ENCODE measurements at regions not wholly inside any gene's neighbourhood (a gene's known extent, or its start where the extent isn't known, plus 50 kb on each side); places are given as distances from the start of the nearest gene placed in this dataset.

- TF ChIP-seq, protein P1, sequence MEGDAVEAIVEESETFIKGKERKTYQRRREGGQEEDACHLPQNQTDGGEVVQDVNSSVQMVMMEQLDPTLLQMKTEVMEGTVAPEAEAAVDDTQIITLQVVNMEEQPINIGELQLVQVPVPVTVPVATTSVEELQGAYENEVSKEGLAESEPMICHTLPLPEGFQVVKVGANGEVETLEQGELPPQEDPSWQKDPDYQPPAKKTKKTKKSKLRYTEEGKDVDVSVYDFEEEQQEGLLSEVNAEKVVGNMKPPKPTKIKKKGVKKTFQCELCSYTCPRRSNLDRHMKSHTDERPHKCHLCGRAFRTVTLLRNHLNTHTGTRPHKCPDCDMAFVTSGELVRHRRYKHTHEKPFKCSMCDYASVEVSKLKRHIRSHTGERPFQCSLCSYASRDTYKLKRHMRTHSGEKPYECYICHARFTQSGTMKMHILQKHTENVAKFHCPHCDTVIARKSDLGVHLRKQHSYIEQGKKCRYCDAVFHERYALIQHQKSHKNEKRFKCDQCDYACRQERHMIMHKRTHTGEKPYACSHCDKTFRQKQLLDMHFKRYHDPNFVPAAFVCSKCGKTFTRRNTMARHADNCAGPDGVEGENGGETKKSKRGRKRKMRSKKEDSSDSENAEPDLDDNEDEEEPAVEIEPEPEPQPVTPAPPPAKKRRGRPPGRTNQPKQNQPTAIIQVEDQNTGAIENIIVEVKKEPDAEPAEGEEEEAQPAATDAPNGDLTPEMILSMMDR (conservative IDR thresholded peaks at IDR 0.05) = no peak
- TF ChIP-seq ZFX (IDR thresholded peaks at IDR 0.05) = no peak
These were observed 604.3 kb upstream of the CDH7 start for GRCh38 chr18:65146482-65147021.
